GM23248 (cell line): ENCODE measurements at regions not wholly inside any gene's neighbourhood (a gene's known extent, or its start where the extent isn't known, plus 50 kb on each side); places are given as distances from the start of the nearest gene placed in this dataset.

Experiments
- DNase-seq: peaks from one replicate; pipeline ENCODE4 v3.0.0-alpha.2; 2015
- H2AFZ ChIP-seq: fragments of 200-600 bp; sonication (generic); 2 replicates; pipeline ENCODE4 v1.6.1; 2016; ENCODE audit warnings: antibody characterized with exemption
- H3F3A ChIP-seq: fragments of 200-600 bp; sonication (generic); 2 replicates; pipeline ENCODE4 v1.6.1; 2016; ENCODE audit warnings: mild to moderate bottlenecking, antibody characterized with exemption, mixed run types; ENCODE audit not compliant: insufficient read depth
- H3K27ac ChIP-seq: fragments of 200-600 bp; sonication (generic); 2 replicates; pipeline ENCODE4 v1.5.1; 2016; ENCODE audit warnings: mild to moderate bottlenecking
- H3K27me3 ChIP-seq: fragments of 200-600 bp; sonication (generic); replicated peaks from 2 replicates; pipeline ENCODE4 v1.6.1; 2016; ENCODE audit warnings: mild to moderate bottlenecking; ENCODE audit not compliant: insufficient read depth
- H3K36me3 ChIP-seq: fragments of 200-600 bp; sonication (generic); 2 replicates; pipeline ENCODE4 v1.6.1; 2016; ENCODE audit warnings: low read depth, mild to moderate bottlenecking
- H3K4me1 ChIP-seq: fragments of 200-600 bp; sonication (generic); 2 replicates; pipeline ENCODE4 v1.6.1; 2016; ENCODE audit warnings: mild to moderate bottlenecking; ENCODE audit not compliant: insufficient read depth
- H3K4me2 ChIP-seq: fragments of 200-600 bp; sonication (generic); one replicate; pipeline ENCODE4 v1.6.1; 2016; ENCODE audit warnings: mild to moderate bottlenecking; ENCODE audit not compliant: unreplicated experiment
- H3K4me3 ChIP-seq: fragments of 200-600 bp; sonication (generic); 2 replicates; pipeline ENCODE4 v1.5.1; 2016; ENCODE audit warnings: mild to moderate bottlenecking
- H3K79me2 ChIP-seq: fragments of 200-600 bp; sonication (generic); 2 replicates; pipeline ENCODE4 v1.6.1; 2016; ENCODE audit warnings: mild to moderate bottlenecking; ENCODE audit not compliant: insufficient read depth
- H3K9ac ChIP-seq: fragments of 200-600 bp; sonication (generic); 2 replicates; pipeline ENCODE4 v1.6.1; 2016; ENCODE audit warnings: mild to moderate bottlenecking
- H3K9me2 ChIP-seq: fragments of 200-600 bp; sonication (generic); 2 replicates; pipeline ENCODE4 v1.6.1; 2016; ENCODE audit warnings: mixed run types, mild to moderate bottlenecking, moderate library complexity; ENCODE audit not compliant: insufficient read depth
- H3K9me3 ChIP-seq: fragments of 200-600 bp; sonication (generic); one replicate; pipeline ENCODE4 v1.6.1; 2017; ENCODE audit warnings: low read depth
- H4K20me1 ChIP-seq: fragments of 200-600 bp; sonication (generic); 2 replicates; pipeline ENCODE4 v1.6.0; 2016; ENCODE audit not compliant: insufficient read depth
- EZH2 ChIP-seq: fragments of 200-600 bp; sonication (generic); IDR thresholded peaks from 2 replicates; pipeline ENCODE4 v1.6.1; 2018; ENCODE audit warnings: antibody characterized with exemption, mild to moderate bottlenecking; ENCODE audit not compliant: insufficient read depth, poor library complexity, severe bottlenecking
- EZH2phosphoT487 ChIP-seq: fragments of 200-600 bp; sonication (generic); IDR thresholded peaks from 2 replicates; pipeline ENCODE4 v1.6.1; 2018; ENCODE audit warnings: antibody characterized with exemption, moderate library complexity, mild to moderate bottlenecking, low read depth; ENCODE audit not compliant: insufficient read depth
- WGBS, 2 experiments: methylation state at CpG; one replicate each; pipeline ENCODE4 v1.1.6; 2015 to 2017; ENCODE audit warnings: low lambda C conversion rate in 2 of 2, low coverage in 1 of 2; ENCODE audit errors: missing lambda C conversion rate in 2 of 2; 5-methylcytosine and 5-hydroxymethylcytosine counted together
- in situ Hi-C: fragments of 300-500 bp; cut with MboI; formaldehyde crosslinking; loops from 2 replicates; pipeline ENCODE4 v1.15.0; 2020

- no peak for DNase-seq
- H3K4me1 ChIP-seq, result peaks cover 8% of the 10 kb centered on the region
- WGBS, 2 experiments, result 51 to 70% methylated on average over 1 of the region's 1 CpG
- H3K9me3 ChIP-seq, result no peaks in the 10 kb centered on the region
- H3K79me2 ChIP-seq, result no peaks in the 10 kb centered on the region
- H2AFZ ChIP-seq, result no peak overlapping the region
- H3K4me2 ChIP-seq, result no peak overlapping the region
- H3K4me3 ChIP-seq, result no peak overlapping the region
- no peaks in the 10 kb centered on the region for H3F3A ChIP-seq
- no peaks in the 10 kb centered on the region for H4K20me1 ChIP-seq
- H3K9ac ChIP-seq, result no peak overlapping the region
- no peaks in the 10 kb centered on the region for H3K36me3 ChIP-seq
- TF ChIP-seq EZH2phosphoT487, result no peak
- no peak for TF ChIP-seq EZH2
- no peaks in the 10 kb centered on the region for H3K9me2 ChIP-seq
- no peaks in the 10 kb centered on the region for H3K27me3 ChIP-seq
- in situ Hi-C loops, result no loop called here
- H3K27ac ChIP-seq, result no peak overlapping the region
Observed at GRCh38 chr3:154775821-154776548, 304.1 kb upstream of the MME start.

- Histone ChIP-seq H3K27me3 (no peaks in the 10 kb centered on the region), H3K9me2 (no peaks in the 10 kb centered on the region), H3K27ac (no peak overlapping the region), H2AFZ (no peak overlapping the region), H3K4me2 (no peak overlapping the region), H4K20me1 (no peaks in the 10 kb centered on the region), H3K36me3 (no peaks in the 10 kb centered on the region), H3K4me1 (0 out of 2 replicates have a peak, but pooled peaks cover 4% of the 10 kb centered on the region), H3K4me3 (no peak overlapping the region), H3F3A (no peaks in the 10 kb centered on the region), H3K79me2 (no peaks in the 10 kb centered on the region), H3K9ac (no peak overlapping the region), H3K9me3 (no peaks in the 10 kb centered on the region)
- DNase-seq, result no peak
- WGBS, 2 experiments, result 81 to 88% methylated on average over 5 of the region's 5 CpGs
- in situ Hi-C loops, result loop anchor here (10.0 to 25.0 kb wide), 2 partner anchors 320 to 558 kb away; partner anchors contain the start of gene MME
- TF ChIP-seq EZH2phosphoT487 (no peak), EZH2 (no peak)
Observed at GRCh38 chr3:154766765-154767503, 313.2 kb upstream of the MME start.

- Histone ChIP-seq H3K79me2 (no peaks in the 10 kb centered on the region), H3K27me3 (no peaks in the 10 kb centered on the region), H3F3A (no peaks in the 10 kb centered on the region), H3K4me1 (0 out of 2 replicates have a peak, but pooled peaks cover 4% of the 10 kb centered on the region), H3K27ac (no peak overlapping the region), H3K4me2 (no peak overlapping the region), H2AFZ (no peak overlapping the region), H3K4me3 (no peak overlapping the region), H3K9me2 (no peaks in the 10 kb centered on the region), H3K9me3 (no peaks in the 10 kb centered on the region), H3K36me3 (no peaks in the 10 kb centered on the region), H4K20me1 (no peaks in the 10 kb centered on the region), H3K9ac (no peak overlapping the region)
- WGBS, 2 experiments, result 46 to 60% methylated on average over 3 of the region's 3 CpGs
- DNase-seq, result peak; percentile 26
- TF ChIP-seq EZH2phosphoT487, result no peak
- no peak for TF ChIP-seq EZH2
- in situ Hi-C loops, result loop anchor here (10.0 to 25.0 kb wide), 2 partner anchors 322 to 560 kb away; partner anchors contain the start of gene MME
Observed at GRCh38 chr3:154764856-154765640, 315.1 kb upstream of the MME start.

- Histone ChIP-seq H3K4me2 (no peak overlapping the region), H3K9me2 (no peaks in the 10 kb centered on the region), H3K27ac (no peak overlapping the region), H3K27me3 (no peaks in the 10 kb centered on the region), H3K4me3 (no peak overlapping the region), H3F3A (no peaks in the 10 kb centered on the region), H3K79me2 (no peaks in the 10 kb centered on the region), H3K9me3 (no peaks in the 10 kb centered on the region), H3K9ac (no peak overlapping the region), H2AFZ (no peak overlapping the region), H4K20me1 (no peaks in the 10 kb centered on the region), H3K36me3 (no peaks in the 10 kb centered on the region), H3K4me1 (0 out of 2 replicates have a peak, but pooled peaks cover 4% of the 10 kb centered on the region)
- WGBS, 2 experiments, result 94 to 99% methylated on average over 3 of the region's 3 CpGs
- DNase-seq, result no peak
- TF ChIP-seq EZH2 (no peak), EZH2phosphoT487 (no peak)
- in situ Hi-C loops, result loop anchor here (10.0 to 25.0 kb wide), 2 partner anchors 325 to 562 kb away; partner anchors contain the start of gene MME
Observed at GRCh38 chr3:154762486-154762885, 317.6 kb upstream of the MME start.
